IMR-90 (cell line): ENCODE measurements at regions not wholly inside any gene's neighbourhood (a gene's known extent, or its start where the extent isn't known, plus 50 kb on each side); places are given as distances from the start of the nearest gene placed in this dataset.

Source experiments
- ATAC-seq: fragments of 200-7000 bp; cut with Tn5 transposase; 2 replicates; pipeline ENCODE4 v1.9.1; 2020; ENCODE audit warnings: low read depth, mild to moderate bottlenecking, moderate library complexity
- BruUV-seq: library from RNA; stranded (reverse); fragments of 400-500 nt; replicated peaks from 2 replicates; lab custom pipeline; 2021; lab: Mats Ljungman, UMichigan
- CTCF ChIA-PET: fragments of 300-600 bp; formaldehyde crosslinking; extraction: SDS; loops from one replicate; lab custom pipeline; 2021; ENCODE audit warnings: antibody characterized with exemption; lab: Yijun Ruan, JAX
- POLR2A ChIA-PET: fragments of 300-600 bp; sonication (Branson Sonifier 250); formaldehyde crosslinking; loops from one replicate; lab custom pipeline; 2022; ENCODE audit warnings: antibody characterized with exemption; ENCODE audit not compliant: unreplicated experiment; lab: Charles Lee
- DNase-seq: peaks from one replicate; pipeline ENCODE4 v3.0.0; 2013
- H2AFZ ChIP-seq: replicated peaks from 2 replicates; pipeline ENCODE3; 2013; ENCODE audit warnings: low read length, mild to moderate bottlenecking; ENCODE audit not compliant: poor library complexity
- H2AK5ac ChIP-seq: 2 replicates; pipeline ENCODE4 v1.6.1; 2013; ENCODE audit warnings: low read depth, low read length, inconsistent platforms
- H2AK9ac ChIP-seq: replicated peaks from 2 replicates; pipeline ENCODE3; 2013; ENCODE audit warnings: mild to moderate bottlenecking, low read depth, low read length, moderate library complexity; ENCODE audit not compliant: poor library complexity
- H2BK120ac ChIP-seq: 2 replicates; pipeline ENCODE4 v1.6.1; 2013; ENCODE audit warnings: low read depth, low read length, inconsistent platforms
- H2BK15ac ChIP-seq: 3 replicates; pipeline ENCODE4 v1.6.1; 2013; ENCODE audit warnings: low read depth, low read length, inconsistent platforms
- H2BK20ac ChIP-seq: 2 replicates; pipeline ENCODE4 v1.6.1; 2013; ENCODE audit warnings: low read depth, mild to moderate bottlenecking, inconsistent platforms, low read length, moderate library complexity
- H2BK5ac ChIP-seq: 2 replicates; pipeline ENCODE4 v1.6.1; 2013; ENCODE audit warnings: mild to moderate bottlenecking, low read depth, low read length, inconsistent platforms; ENCODE audit not compliant: poor library complexity, severe bottlenecking
- H3K14ac ChIP-seq: replicated peaks from 2 replicates; pipeline ENCODE4 v1.6.1; 2013; ENCODE audit warnings: low read depth, low read length, inconsistent platforms
- H3K18ac ChIP-seq: 2 replicates; pipeline ENCODE4 v1.6.1; 2013; ENCODE audit warnings: low read depth, low read length, control low read depth
- H3K23ac ChIP-seq: 2 replicates; pipeline ENCODE4 v1.6.1; 2013; ENCODE audit warnings: low read depth, low read length, inconsistent platforms
- H3K27ac ChIP-seq: 2 replicates; pipeline ENCODE4 v1.5.1; 2013; ENCODE audit warnings: mild to moderate bottlenecking, control low read depth, low read length; ENCODE audit not compliant: insufficient read depth
- H3K27me3 ChIP-seq: 2 replicates; pipeline ENCODE4 v1.6.1; 2013; ENCODE audit warnings: low read length; ENCODE audit not compliant: control insufficient read depth, insufficient read depth
- H3K36me3 ChIP-seq: 2 replicates; pipeline ENCODE4 v1.6.1; 2013; ENCODE audit warnings: low read length, mixed read lengths; ENCODE audit not compliant: control insufficient read depth, insufficient read depth
- H3K4ac ChIP-seq: 2 replicates; pipeline ENCODE4 v1.6.1; 2013; ENCODE audit warnings: low read depth, low read length, inconsistent platforms
- H3K4me1 ChIP-seq: 2 replicates; pipeline ENCODE4 v1.6.1; 2013; ENCODE audit warnings: low read length, mixed read lengths; ENCODE audit not compliant: control insufficient read depth, insufficient read depth
- H3K4me2 ChIP-seq: 2 replicates; pipeline ENCODE4 v1.6.1; 2013; ENCODE audit warnings: low read depth, mild to moderate bottlenecking, control low read depth, low read length, moderate library complexity
- H3K4me3 ChIP-seq: 2 replicates; pipeline ENCODE4 v1.5.1; 2013; ENCODE audit warnings: low read depth, mild to moderate bottlenecking, control low read depth, low read length, moderate library complexity; ENCODE audit not compliant: insufficient read depth
- H3K56ac ChIP-seq: 2 replicates; pipeline ENCODE4 v1.6.1; 2013; ENCODE audit warnings: low read length, inconsistent platforms; ENCODE audit not compliant: insufficient read depth; ENCODE audit errors: extremely low read depth
- H3K79me1 ChIP-seq, 2 experiments: 2 replicates each; pipeline ENCODE4 v1.6.1; 2013; ENCODE audit warnings: low read length in 2 of 2, inconsistent platforms in 1 of 2, low read depth in 1 of 2
- H3K9ac ChIP-seq: 2 replicates; pipeline ENCODE4 v1.6.1; 2013; ENCODE audit warnings: low read depth, low read length, control low read depth
- H3K9me1 ChIP-seq: 2 replicates; pipeline ENCODE4 v1.6.1; 2013; ENCODE audit warnings: low read length, inconsistent platforms; ENCODE audit not compliant: insufficient read depth
- H3K9me3 ChIP-seq: 2 replicates; pipeline ENCODE4 v1.6.1; 2013; ENCODE audit warnings: low read length; ENCODE audit not compliant: control insufficient read depth, insufficient read depth
- H4K20me1 ChIP-seq: 2 replicates; pipeline ENCODE4 v1.6.1; 2013; ENCODE audit warnings: low read length, inconsistent platforms; ENCODE audit not compliant: insufficient read depth
- H4K5ac ChIP-seq: 2 replicates; pipeline ENCODE4 v1.6.1; 2013; ENCODE audit warnings: mild to moderate bottlenecking, low read depth, low read length, control low read depth
- H4K8ac ChIP-seq, 2 experiments: 2 replicates each; pipeline ENCODE4 v1.6.1; 2013; ENCODE audit warnings: low read depth in 2 of 2, low read length in 2 of 2, control low read depth in 1 of 2, inconsistent platforms in 1 of 2
- H4K91ac ChIP-seq: 2 replicates; pipeline ENCODE4 v1.6.1; 2013; ENCODE audit warnings: low read depth, low read length, inconsistent platforms; ENCODE audit not compliant: insufficient read depth
- BHLHE40 ChIP-seq: fragments of 150-350 bp; IDR thresholded peaks from 2 replicates; pipeline ENCODE4 v1.6.1; 2016; ENCODE audit warnings: mild to moderate bottlenecking, low read depth, low read length
- CEBPB ChIP-seq: IDR thresholded peaks from 2 replicates; pipeline ENCODE4 v1.6.1; 2012; ENCODE audit warnings: low read depth, low read length, improper control_type of control experiment
- CHD1 ChIP-seq: IDR thresholded peaks from 2 replicates; pipeline ENCODE4 v1.6.1; 2012; ENCODE audit warnings: low read depth, low read length, improper control_type of control experiment
- CTCF ChIP-seq: conservative IDR thresholded peaks from 2 replicates; pipeline ENCODE4 v1.5.1; 2012; ENCODE audit warnings: mild to moderate bottlenecking, low read depth, low read length, improper control_type of control experiment
- ELK1 ChIP-seq: fragments of 150-350 bp; IDR thresholded peaks from 2 replicates; pipeline ENCODE4 v1.6.1; 2016; ENCODE audit warnings: low read depth, mild to moderate bottlenecking, low read length, moderate library complexity, borderline replicate concordance
- FOS ChIP-seq: fragments of 150-350 bp; IDR thresholded peaks from 2 replicates; pipeline ENCODE4 v1.6.1; 2016; ENCODE audit warnings: low read depth, low read length
- MAFK ChIP-seq: IDR thresholded peaks from 2 replicates; pipeline ENCODE4 v1.6.1; 2012; ENCODE audit warnings: low read depth, low read length, improper control_type of control experiment
- MAZ ChIP-seq: IDR thresholded peaks from 2 replicates; pipeline ENCODE4 v1.6.1; 2012; ENCODE audit warnings: low read depth, mild to moderate bottlenecking, low read length, improper control_type of control experiment, moderate library complexity, borderline replicate concordance
- MXI1 ChIP-seq: IDR thresholded peaks from 2 replicates; pipeline ENCODE4 v1.6.1; 2012; ENCODE audit warnings: low read depth, mild to moderate bottlenecking, low read length, moderate library complexity, borderline replicate concordance
- NFE2L2 ChIP-seq: fragments of 150-350 bp; IDR thresholded peaks from 2 replicates; pipeline ENCODE4 v1.6.1; 2016; ENCODE audit warnings: low read depth, mild to moderate bottlenecking, low read length
- POLR2A ChIP-seq: IDR thresholded peaks from 2 replicates; pipeline ENCODE4 v1.6.1; 2012; ENCODE audit warnings: mild to moderate bottlenecking, low read depth, low read length
- RAD21 ChIP-seq: IDR thresholded peaks from 2 replicates; pipeline ENCODE4 v1.6.1; 2012; ENCODE audit warnings: low read length, improper control_type of control experiment
- RCOR1 ChIP-seq: IDR thresholded peaks from 2 replicates; pipeline ENCODE4 v1.6.1; 2012; ENCODE audit warnings: mild to moderate bottlenecking, low read length, improper control_type of control experiment; ENCODE audit not compliant: insufficient replicate concordance
- RFX5 ChIP-seq: IDR thresholded peaks from 2 replicates; pipeline ENCODE4 v1.8.0; 2012; ENCODE audit warnings: low read depth, mild to moderate bottlenecking, low read length, moderate library complexity
- SMC3 ChIP-seq: fragments of 150-350 bp; IDR thresholded peaks from 2 replicates; pipeline ENCODE4 v1.6.1; 2016; ENCODE audit warnings: low read depth, mild to moderate bottlenecking, antibody characterized with exemption, low read length, moderate library complexity
- WGBS, 2 experiments: methylation state at CpG; one replicate each; pipeline versions ENCODE4 v1.1.5 to v1.1.7; 2013; ENCODE audit warnings: missing lambda C conversion rate in 2 of 2; ENCODE audit not compliant: insufficient read length in 1 of 2; ENCODE audit errors: extremely low coverage in 2 of 2; 5-methylcytosine and 5-hydroxymethylcytosine counted together
- dilution Hi-C: fragments of 300-500 bp; cut with HindIII; formaldehyde crosslinking; loops from one replicate; pipeline ENCODE4 v1.14.3; 2018; ENCODE audit warnings: low sequenced_read_pairs; ENCODE audit not compliant: unreplicated experiment
- in situ Hi-C: fragments of 300-500 bp; cut with MboI; formaldehyde crosslinking; loops from 3 replicates; pipeline ENCODE4 v1.14.3; 2019; ENCODE audit warnings: low sequenced_read_pairs, inconsistent platforms, mixed read lengths
- intact Hi-C: fragments of 100-400 bp; cut with micrococcal nuclease; formaldehyde crosslinking; loops from 2 replicates; pipeline ENCODE4 v1.10.0; 2022
- TF ChIP-seq, protein P1 (sequence below): fragments of 150-350 bp; IDR thresholded peaks from 2 replicates; pipeline ENCODE4 v1.6.1; 2017; ENCODE audit warnings: mild to moderate bottlenecking, antibody characterized with exemption, low read length, low read depth

DNA sequence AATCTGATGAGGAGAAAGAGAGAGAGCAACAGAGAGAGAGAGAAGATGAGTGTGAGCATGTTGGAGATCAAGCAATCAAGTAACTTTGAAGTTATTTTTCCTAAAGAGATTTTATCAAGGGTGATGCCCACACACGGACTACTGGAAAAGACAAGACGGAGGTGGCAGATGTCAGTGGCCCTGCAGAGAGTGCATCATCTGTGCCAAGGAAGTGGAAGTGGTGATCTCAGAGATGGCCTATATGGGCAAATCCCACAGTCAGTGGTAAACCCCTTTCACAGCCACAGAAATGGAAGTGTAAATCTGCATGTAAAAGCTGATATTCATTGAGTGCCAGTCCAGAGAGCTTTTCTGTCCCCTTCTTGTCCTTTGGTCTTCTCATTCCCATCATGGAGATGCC, 577.2 kb upstream of the AADAT start:
- no peak overlapping the region for H4K91ac ChIP-seq
- no peak for DNase-seq
- no peaks in the 10 kb centered on the region for H4K20me1 ChIP-seq
- intact Hi-C loops (no loop called here), dilution Hi-C loops (no loop called here), in situ Hi-C loops (no loop called here)
- no peaks in the 10 kb centered on the region for H3K36me3 ChIP-seq
- no peak overlapping the region for H2BK5ac ChIP-seq
- H3K79me1 ChIP-seq: no peaks in the 10 kb centered on the region
- no peak for ATAC-seq
- no peak overlapping the region for H3K4ac ChIP-seq
- no peaks in the 10 kb centered on the region for H3K4me1 ChIP-seq
- H3K23ac ChIP-seq: no peak overlapping the region
- H2AK9ac ChIP-seq: no peak overlapping the region
- H3K27ac ChIP-seq: no peak overlapping the region
- H2BK15ac ChIP-seq: no peak overlapping the region
- H3K4me2 ChIP-seq: no peak overlapping the region
- CTCF ChIA-PET: no interaction called here
- no peak overlapping the region for H2BK120ac ChIP-seq
- H3K56ac ChIP-seq: no peak overlapping the region
- no peak overlapping the region for H4K5ac ChIP-seq
- WGBS, 2 experiments: no CpG with 5 or more reads among the region's 2 CpGs
- no peak overlapping the region for H3K9ac ChIP-seq
- no peak overlapping the region for H2BK20ac ChIP-seq
- H2AK5ac ChIP-seq: no peak overlapping the region
- H3K9me3 ChIP-seq: peaks cover 3% of the 10 kb centered on the region; the same call in 1 of the 2 replicates
- H2AFZ ChIP-seq: no peak overlapping the region
- POLR2A ChIA-PET: no interaction called here
- no peaks in the 10 kb centered on the region for H3K9me1 ChIP-seq
- no peak overlapping the region for H3K14ac ChIP-seq
- H3K18ac ChIP-seq: no peak overlapping the region
- no TSS peak for BruUV-seq
- no peaks in the 10 kb centered on the region for H3K27me3 ChIP-seq
- no peak overlapping the region for H4K8ac ChIP-seq
- H3K4me3 ChIP-seq: no peak overlapping the region
- TF ChIP-seq RCOR1 (no peak), ELK1 (no peak), CHD1 (no peak), RAD21 (no peak), POLR2A (no peak), MAFK (no peak), RFX5 (no peak), FOS (no peak), MAZ (no peak), CTCF (no peak), MXI1 (no peak), BHLHE40 (no peak), CEBPB (no peak), NFE2L2 (no peak), SMC3 (no peak)
- TF ChIP-seq, protein P1, sequence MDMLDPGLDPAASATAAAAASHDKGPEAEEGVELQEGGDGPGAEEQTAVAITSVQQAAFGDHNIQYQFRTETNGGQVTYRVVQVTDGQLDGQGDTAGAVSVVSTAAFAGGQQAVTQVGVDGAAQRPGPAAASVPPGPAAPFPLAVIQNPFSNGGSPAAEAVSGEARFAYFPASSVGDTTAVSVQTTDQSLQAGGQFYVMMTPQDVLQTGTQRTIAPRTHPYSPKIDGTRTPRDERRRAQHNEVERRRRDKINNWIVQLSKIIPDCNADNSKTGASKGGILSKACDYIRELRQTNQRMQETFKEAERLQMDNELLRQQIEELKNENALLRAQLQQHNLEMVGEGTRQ: no peak
